Stomach (tissue), 4 donors: ENCODE measurements at regions not wholly inside any gene's neighbourhood (a gene's known extent, or its start where the extent isn't known, plus 50 kb on each side); places are given as distances from the start of the nearest gene placed in this dataset.

Experiments used
- CTCF ChIP-seq, 7 experiments: fragments of 450-650 bp in 4 of 7; fragments of 200-600 bp in 3 of 7; sonication (generic) in 3 of 7; IDR thresholded peaks; one replicate each; pipeline ENCODE4 v1.5.1; 2016 to 2019; ENCODE audit warnings: antibody characterized with exemption in 7 of 7, control low read depth in 2 of 7, mild to moderate bottlenecking in 1 of 7
- EP300 ChIP-seq: sonication (generic); formaldehyde crosslinking; IDR thresholded peaks from one replicate; pipeline ENCODE4 v1.6.1; 2017; ENCODE audit warnings: antibody characterized with exemption
- POLR2A ChIP-seq, 4 donors: fragments of 450-650 bp; IDR thresholded peaks; one replicate each; pipeline ENCODE4 v1.6.1; 2016; ENCODE audit warnings: antibody characterized with exemption in 4 of 4, control low read depth in 2 of 4, mild to moderate bottlenecking in 1 of 4, moderate library complexity in 1 of 4

- TF ChIP-seq CTCF (IDR thresholded peaks at IDR 0.05) (no peak), POLR2A (IDR thresholded peaks at IDR 0.05) (no peak), EP300 (no peak)
Observed at GRCh38 chr2:128690869-128691268, 372.2 kb upstream of the HS6ST1 start.
